HepG2 (cell line): ENCODE measurements at regions not wholly inside any gene's neighbourhood (a gene's known extent, or its start where the extent isn't known, plus 50 kb on each side); places are given as distances from the start of the nearest gene placed in this dataset.

ENCODE experiments used
- ATAC-seq: fragments of 200-7000 bp; cut with Tn5 transposase; 3 replicates; pipeline ENCODE4 v1.9.1; 2020; ENCODE audit warnings: mild to moderate bottlenecking, moderate library complexity
- BruUV-seq: library from RNA; stranded (reverse); fragments of 400-500 nt; replicated peaks from 2 replicates; lab custom pipeline; 2021; lab: Mats Ljungman, UMichigan
- CTCF ChIA-PET: fragments of 300-600 bp; formaldehyde crosslinking; extraction: SDS; loops from one replicate; lab custom pipeline; 2021; ENCODE audit warnings: low total read pairs, inconsistent platforms, low intra/inter-chr PET ratio; lab: Yijun Ruan, JAX
- POLR2A ChIA-PET: fragments of 350-600 bp; sonication (Branson Sonifier 250); formaldehyde crosslinking; loops from one replicate; lab custom pipeline; 2020; ENCODE audit warnings: antibody characterized with exemption, inconsistent platforms; lab: Yijun Ruan, JAX
- DNase-seq: peaks from one replicate; pipeline ENCODE4 v3.0.0-alpha.2; 2015; ENCODE audit warnings: low spot score
- FAIRE-seq: peaks from 3 replicates; lab custom pipeline; 2011; peaks lifted over from hg19 to GRCh38; lab: Jason Lieb, UNC
- H2AFZ ChIP-seq: one replicate; pipeline ENCODE4 v1.6.1; 2011; ENCODE audit warnings: low read length, inconsistent platforms
- H3K27ac ChIP-seq: fragments of 300-600 bp; 3 replicates; pipeline ENCODE4 v1.8.0; 2011; ENCODE audit warnings: mixed run types, mild to moderate bottlenecking, mixed read lengths, low read length, inconsistent platforms; ENCODE audit not compliant: insufficient read depth; ENCODE audit errors: extremely low read length
- H3K27me3 ChIP-seq, 2 experiments: fragments of 200-600 bp in 1 of 2; 2 replicates in 1 of 2; 3 replicates in 1 of 2; pipeline versions ENCODE4 v1.6.0 to v1.8.0; 2011; ENCODE audit warnings: low read length in 2 of 2, mild to moderate bottlenecking in 2 of 2, moderate library complexity in 2 of 2, inconsistent platforms in 1 of 2; ENCODE audit not compliant: insufficient read depth in 2 of 2, control insufficient read depth in 1 of 2
- H3K36me3 ChIP-seq, 2 experiments: fragments of 200-600 bp in 1 of 2; replicated peaks in 1 of 2; 2 replicates in 1 of 2; 3 replicates in 1 of 2; pipeline versions ENCODE4 v1.5.1 to v1.8.0; 2011; ENCODE audit warnings: low read length in 2 of 2, inconsistent platforms in 1 of 2; ENCODE audit not compliant: insufficient read depth in 2 of 2, control insufficient read depth in 1 of 2
- H3K4me1 ChIP-seq: 2 replicates; pipeline ENCODE4 v1.5.1; 2012; ENCODE audit warnings: low read length, inconsistent platforms; ENCODE audit not compliant: insufficient read depth
- H3K4me2 ChIP-seq: 2 replicates; pipeline ENCODE4 v1.6.0; 2011; ENCODE audit warnings: low read depth, low read length, inconsistent platforms
- H3K4me3 ChIP-seq, 3 experiments: fragments of 200-600 bp in 1 of 3; sonication (generic), shearing (Covaris generic) in 1 of 3; replicated peaks in 1 of 3; 2 replicates each; pipeline ENCODE4 v1.5.1; 2011 to 2016; ENCODE audit warnings: low read length in 3 of 3, inconsistent platforms in 2 of 3, low read depth in 2 of 3, mild to moderate bottlenecking in 2 of 3, control low read depth in 1 of 3, mixed read lengths in 1 of 3; ENCODE audit not compliant: insufficient read depth in 1 of 3
- H3K79me2 ChIP-seq: one replicate; pipeline ENCODE4 v1.6.1; 2011; ENCODE audit warnings: low read length, inconsistent platforms; ENCODE audit not compliant: insufficient read depth
- H3K9ac ChIP-seq: 2 replicates; pipeline ENCODE4 v1.6.0; 2011; ENCODE audit warnings: mild to moderate bottlenecking, low read depth, low read length, inconsistent platforms; ENCODE audit not compliant: insufficient read depth
- H3K9me3 ChIP-seq: 2 replicates; pipeline ENCODE4 v1.5.1; 2012; ENCODE audit warnings: mild to moderate bottlenecking, low read length
- H4K20me1 ChIP-seq: 2 replicates; pipeline ENCODE4 v1.6.0; 2011; ENCODE audit warnings: inconsistent platforms, mild to moderate bottlenecking, low read length, moderate library complexity; ENCODE audit not compliant: insufficient read depth
- ELF4 ChIP-seq: sonication (generic); formaldehyde crosslinking; IDR thresholded peaks from 2 replicates; pipeline ENCODE4 v1.5.0; 2020; ENCODE audit warnings: missing genetic modification reagents, mild to moderate bottlenecking, moderate library complexity, borderline replicate concordance
- YY1 ChIP-seq: IDR thresholded peaks from 2 replicates; pipeline ENCODE4 v1.6.1; 2011; ENCODE audit warnings: low read length, low read depth, moderate library complexity, mild to moderate bottlenecking; ENCODE audit not compliant: insufficient read depth, insufficient replicate concordance
- WGBS: methylation state at CpG from one replicate; pipeline ENCODE4 v1.1.6; 2017; ENCODE audit warnings: low lambda C conversion rate; 5-methylcytosine and 5-hydroxymethylcytosine counted together
- in situ Hi-C: cut with HindIII; loops from 2 replicates; pipeline ENCODE4 v1.10.0; 2017; ENCODE audit warnings: low pct_unique_long_range_greater_than_20kb; ENCODE audit not compliant: extremely low pct_ligation_motif_present
- intact Hi-C: fragments of 100-400 bp; cut with micrococcal nuclease; formaldehyde crosslinking; loops from one replicate; pipeline ENCODE4 v1.10.0; 2022; ENCODE audit not compliant: unreplicated experiment
- TF ChIP-seq, protein P1 (sequence below): sonication (generic); formaldehyde crosslinking; IDR thresholded peaks from 2 replicates; pipeline ENCODE4 v1.5.1; 2020; ENCODE audit warnings: missing genetic modification reagents, mild to moderate bottlenecking, borderline replicate concordance
- TF ChIP-seq, protein P2 (sequence below): fragments of 450-650 bp; IDR thresholded peaks from 2 replicates; pipeline ENCODE4 v1.6.1; 2017; ENCODE audit warnings: mild to moderate bottlenecking
- TF ChIP-seq, protein P3 (sequence below): sonication (generic); formaldehyde crosslinking; IDR thresholded peaks from 2 replicates; pipeline ENCODE4 v1.4.0; 2020; ENCODE audit warnings: missing genetic modification reagents

DNA sequence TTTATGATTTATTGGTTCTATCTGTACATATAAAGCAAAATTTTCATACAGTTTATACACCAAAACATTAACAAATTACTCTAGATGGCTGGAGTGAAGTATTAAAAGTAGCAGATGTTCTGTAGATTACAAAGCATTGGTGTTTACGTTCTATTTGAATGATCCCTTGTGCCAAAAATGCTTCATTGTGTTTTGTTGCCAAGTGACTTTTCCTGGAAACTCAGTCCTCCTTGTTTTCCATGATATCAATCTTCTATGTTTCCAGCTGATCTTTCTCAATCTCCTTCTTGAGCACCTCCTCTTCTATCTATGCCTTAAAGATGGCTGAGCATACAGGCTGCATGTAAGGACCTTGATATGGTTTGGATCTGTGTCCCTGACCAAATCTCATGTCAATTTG is 263.6 kb upstream of the CTSO start:
- Histone ChIP-seq H3K4me1 (no peaks in the 10 kb centered on the region), H3K27ac (no peak overlapping the region), H3K4me2 (no peak overlapping the region), H3K36me3 (no peaks in the 10 kb centered on the region), H3K4me3 (no peak overlapping the region), H3K9me3 (0 out of 2 replicates have a peak, but pooled peaks cover 9% of the 10 kb centered on the region), H3K79me2 (no peaks in the 10 kb centered on the region), H3K27me3 (no peaks in the 10 kb centered on the region), H2AFZ (no peak overlapping the region), H3K9ac (no peak overlapping the region), H4K20me1 (no peaks in the 10 kb centered on the region)
- intact Hi-C loops: no loop called here
- in situ Hi-C loops: no loop called here
- no TSS peak for BruUV-seq
- ChIA-PET POLR2A (no interaction called here), CTCF (no interaction called here)
- 5% methylated on average over 1 of the region's 1 CpG for WGBS
- FAIRE-seq (no peak), DNase-seq (no peak), ATAC-seq (no peak)
- TF ChIP-seq YY1 (no peak), ELF4 (CRISPR knock-in tag) (no peak)
- TF ChIP-seq, protein P1, sequence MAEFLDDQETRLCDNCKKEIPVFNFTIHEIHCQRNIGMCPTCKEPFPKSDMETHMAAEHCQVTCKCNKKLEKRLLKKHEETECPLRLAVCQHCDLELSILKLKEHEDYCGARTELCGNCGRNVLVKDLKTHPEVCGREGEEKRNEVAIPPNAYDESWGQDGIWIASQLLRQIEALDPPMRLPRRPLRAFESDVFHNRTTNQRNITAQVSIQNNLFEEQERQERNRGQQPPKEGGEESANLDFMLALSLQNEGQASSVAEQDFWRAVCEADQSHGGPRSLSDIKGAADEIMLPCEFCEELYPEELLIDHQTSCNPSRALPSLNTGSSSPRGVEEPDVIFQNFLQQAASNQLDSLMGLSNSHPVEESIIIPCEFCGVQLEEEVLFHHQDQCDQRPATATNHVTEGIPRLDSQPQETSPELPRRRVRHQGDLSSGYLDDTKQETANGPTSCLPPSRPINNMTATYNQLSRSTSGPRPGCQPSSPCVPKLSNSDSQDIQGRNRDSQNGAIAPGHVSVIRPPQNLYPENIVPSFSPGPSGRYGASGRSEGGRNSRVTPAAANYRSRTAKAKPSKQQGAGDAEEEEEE (CRISPR knock-in tag): no peak
- TF ChIP-seq, protein P2, sequence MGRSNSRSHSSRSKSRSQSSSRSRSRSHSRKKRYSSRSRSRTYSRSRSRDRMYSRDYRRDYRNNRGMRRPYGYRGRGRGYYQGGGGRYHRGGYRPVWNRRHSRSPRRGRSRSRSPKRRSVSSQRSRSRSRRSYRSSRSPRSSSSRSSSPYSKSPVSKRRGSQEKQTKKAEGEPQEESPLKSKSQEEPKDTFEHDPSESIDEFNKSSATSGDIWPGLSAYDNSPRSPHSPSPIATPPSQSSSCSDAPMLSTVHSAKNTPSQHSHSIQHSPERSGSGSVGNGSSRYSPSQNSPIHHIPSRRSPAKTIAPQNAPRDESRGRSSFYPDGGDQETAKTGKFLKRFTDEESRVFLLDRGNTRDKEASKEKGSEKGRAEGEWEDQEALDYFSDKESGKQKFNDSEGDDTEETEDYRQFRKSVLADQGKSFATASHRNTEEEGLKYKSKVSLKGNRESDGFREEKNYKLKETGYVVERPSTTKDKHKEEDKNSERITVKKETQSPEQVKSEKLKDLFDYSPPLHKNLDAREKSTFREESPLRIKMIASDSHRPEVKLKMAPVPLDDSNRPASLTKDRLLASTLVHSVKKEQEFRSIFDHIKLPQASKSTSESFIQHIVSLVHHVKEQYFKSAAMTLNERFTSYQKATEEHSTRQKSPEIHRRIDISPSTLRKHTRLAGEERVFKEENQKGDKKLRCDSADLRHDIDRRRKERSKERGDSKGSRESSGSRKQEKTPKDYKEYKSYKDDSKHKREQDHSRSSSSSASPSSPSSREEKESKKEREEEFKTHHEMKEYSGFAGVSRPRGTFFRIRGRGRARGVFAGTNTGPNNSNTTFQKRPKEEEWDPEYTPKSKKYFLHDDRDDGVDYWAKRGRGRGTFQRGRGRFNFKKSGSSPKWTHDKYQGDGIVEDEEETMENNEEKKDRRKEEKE: no peak
- TF ChIP-seq, protein P3, sequence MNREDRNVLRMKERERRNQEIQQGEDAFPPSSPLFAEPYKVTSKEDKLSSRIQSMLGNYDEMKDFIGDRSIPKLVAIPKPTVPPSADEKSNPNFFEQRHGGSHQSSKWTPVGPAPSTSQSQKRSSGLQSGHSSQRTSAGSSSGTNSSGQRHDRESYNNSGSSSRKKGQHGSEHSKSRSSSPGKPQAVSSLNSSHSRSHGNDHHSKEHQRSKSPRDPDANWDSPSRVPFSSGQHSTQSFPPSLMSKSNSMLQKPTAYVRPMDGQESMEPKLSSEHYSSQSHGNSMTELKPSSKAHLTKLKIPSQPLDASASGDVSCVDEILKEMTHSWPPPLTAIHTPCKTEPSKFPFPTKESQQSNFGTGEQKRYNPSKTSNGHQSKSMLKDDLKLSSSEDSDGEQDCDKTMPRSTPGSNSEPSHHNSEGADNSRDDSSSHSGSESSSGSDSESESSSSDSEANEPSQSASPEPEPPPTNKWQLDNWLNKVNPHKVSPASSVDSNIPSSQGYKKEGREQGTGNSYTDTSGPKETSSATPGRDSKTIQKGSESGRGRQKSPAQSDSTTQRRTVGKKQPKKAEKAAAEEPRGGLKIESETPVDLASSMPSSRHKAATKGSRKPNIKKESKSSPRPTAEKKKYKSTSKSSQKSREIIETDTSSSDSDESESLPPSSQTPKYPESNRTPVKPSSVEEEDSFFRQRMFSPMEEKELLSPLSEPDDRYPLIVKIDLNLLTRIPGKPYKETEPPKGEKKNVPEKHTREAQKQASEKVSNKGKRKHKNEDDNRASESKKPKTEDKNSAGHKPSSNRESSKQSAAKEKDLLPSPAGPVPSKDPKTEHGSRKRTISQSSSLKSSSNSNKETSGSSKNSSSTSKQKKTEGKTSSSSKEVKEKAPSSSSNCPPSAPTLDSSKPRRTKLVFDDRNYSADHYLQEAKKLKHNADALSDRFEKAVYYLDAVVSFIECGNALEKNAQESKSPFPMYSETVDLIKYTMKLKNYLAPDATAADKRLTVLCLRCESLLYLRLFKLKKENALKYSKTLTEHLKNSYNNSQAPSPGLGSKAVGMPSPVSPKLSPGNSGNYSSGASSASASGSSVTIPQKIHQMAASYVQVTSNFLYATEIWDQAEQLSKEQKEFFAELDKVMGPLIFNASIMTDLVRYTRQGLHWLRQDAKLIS (CRISPR knock-in tag): no peak
